GM12892 (cell line): ENCODE measurements at regions not wholly inside any gene's neighbourhood (a gene's known extent, or its start where the extent isn't known, plus 50 kb on each side); places are given as distances from the start of the nearest gene placed in this dataset.

ENCODE experiments used
- POLR2A ChIP-seq: IDR thresholded peaks from 2 replicates; pipeline ENCODE4 v1.6.1; 2011; ENCODE audit warnings: low read depth, low read length, control low read depth
- POLR2AphosphoS5 ChIP-seq: IDR thresholded peaks from 2 replicates; pipeline ENCODE4 v1.6.1; 2011; ENCODE audit warnings: low read depth, low read length, control low read depth

GRCh38 chr14:39593377-39593776 is 161.1 kb upstream of the FBXO33 start:
- no peak for TF ChIP-seq POLR2A
- no peak for TF ChIP-seq POLR2AphosphoS5
